Aorta (tissue), 5 donors: ENCODE measurements at regions not wholly inside any gene's neighbourhood (a gene's known extent, or its start where the extent isn't known, plus 50 kb on each side); places are given as distances from the start of the nearest gene placed in this dataset.

Source experiments
- ATAC-seq: fragments of 200-7000 bp; cut with Tn5 transposase; one replicate; pipeline ENCODE4 v1.9.1; 2022; ENCODE audit warnings: moderate library complexity; ENCODE audit not compliant: low FRiP score
- DNase-seq, 2 donors: peaks; one replicate each; pipeline ENCODE4 v3.0.0-alpha.2; 2020
- H3K27ac ChIP-seq, 2 donors: one replicate each; pipeline ENCODE4 v1.5.1; 2013; ENCODE audit warnings: low read length in 2 of 2, mild to moderate bottlenecking in 2 of 2, moderate library complexity in 2 of 2, control low read depth in 1 of 2, inconsistent platforms in 1 of 2, low read depth in 1 of 2
- H3K27me3 ChIP-seq, 2 donors: one replicate each; pipeline ENCODE4 v1.6.1; 2013; ENCODE audit warnings: control low read depth in 1 of 2, low read length in 1 of 2, mild to moderate bottlenecking in 1 of 2, moderate library complexity in 1 of 2; ENCODE audit not compliant: insufficient read depth in 2 of 2, control insufficient read depth in 1 of 2
- H3K36me3 ChIP-seq, 2 donors: one replicate each; pipeline ENCODE4 v1.6.1; 2013; ENCODE audit warnings: control low read depth in 1 of 2, low read length in 1 of 2, mild to moderate bottlenecking in 1 of 2; ENCODE audit not compliant: insufficient read depth in 2 of 2, control insufficient read depth in 1 of 2
- H3K4me1 ChIP-seq, 2 donors: one replicate each; pipeline ENCODE4 v1.6.1; 2013; ENCODE audit warnings: low read length in 2 of 2, control low read depth in 1 of 2, mild to moderate bottlenecking in 1 of 2, moderate library complexity in 1 of 2; ENCODE audit not compliant: insufficient read depth in 2 of 2, control insufficient read depth in 1 of 2
- H3K4me3 ChIP-seq, 2 donors: one replicate each; pipeline ENCODE4 v1.5.1; 2013; ENCODE audit warnings: low read length in 2 of 2, control low read depth in 1 of 2, mild to moderate bottlenecking in 1 of 2
- H3K9me3 ChIP-seq: one replicate; pipeline ENCODE4 v1.6.1; 2013; ENCODE audit warnings: mild to moderate bottlenecking, low read length; ENCODE audit not compliant: control insufficient read depth
- WGBS, 2 donors: extraction: QIAGEN DNeasy Blood & Tissue Kit; methylation state at CpG; one replicate each; pipeline ENCODE4 v1.1.7; 2013; 5-methylcytosine and 5-hydroxymethylcytosine counted together
- intact Hi-C, 2 donors: fragments of 100-400 bp; cut with DNase I; formaldehyde crosslinking; loops; one replicate each; pipeline versions ENCODE4 v1.14.2 to v1.15.0; 2022
- donor health status: healthy with polysubstance abuse.
- donor health status: Bipolar disorder and iron deficiency.
- donor health status: DM: no; HTN: no; CAD: no.
- donor health status: DM: no; HTN: no; CAD: no.
- donor health status: DM: yes; HTN: yes; CAD: no.

DNA sequence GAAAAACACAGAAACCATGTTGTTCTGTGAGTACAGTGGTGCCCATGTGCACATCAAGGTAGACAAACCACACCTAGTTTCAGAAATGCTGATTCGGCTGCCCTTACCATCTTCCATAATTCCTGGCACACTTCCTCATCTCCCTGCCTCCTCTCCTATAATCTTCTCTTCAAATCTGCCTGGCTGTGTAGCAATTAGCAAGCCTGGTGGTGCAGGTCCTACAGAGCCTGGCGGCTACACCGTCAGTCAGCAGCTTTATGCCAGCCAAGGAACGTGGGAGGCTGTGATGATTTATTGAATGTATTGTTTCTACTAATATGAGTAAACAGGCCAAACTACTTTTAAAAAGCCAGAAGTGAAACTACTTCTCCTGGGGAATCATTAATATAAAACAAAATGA, 106.8 kb downstream of the SEMA6D start:
- no peaks in the 10 kb centered on the region for H3K36me3 ChIP-seq
- no peak for DNase-seq
- H3K27ac ChIP-seq, result no peak overlapping the region
- H3K27me3 ChIP-seq, result no peaks in the 10 kb centered on the region
- H3K4me1 ChIP-seq, result no peaks in the 10 kb centered on the region
- 89 to 91% methylated on average over 4 of the region's 4 CpGs for WGBS, 2 donors
- ATAC-seq, result no peak
- H3K9me3 ChIP-seq, result no peaks in the 10 kb centered on the region
- intact Hi-C loops, result no loop called here
- no peak overlapping the region for H3K4me3 ChIP-seq

DNA sequence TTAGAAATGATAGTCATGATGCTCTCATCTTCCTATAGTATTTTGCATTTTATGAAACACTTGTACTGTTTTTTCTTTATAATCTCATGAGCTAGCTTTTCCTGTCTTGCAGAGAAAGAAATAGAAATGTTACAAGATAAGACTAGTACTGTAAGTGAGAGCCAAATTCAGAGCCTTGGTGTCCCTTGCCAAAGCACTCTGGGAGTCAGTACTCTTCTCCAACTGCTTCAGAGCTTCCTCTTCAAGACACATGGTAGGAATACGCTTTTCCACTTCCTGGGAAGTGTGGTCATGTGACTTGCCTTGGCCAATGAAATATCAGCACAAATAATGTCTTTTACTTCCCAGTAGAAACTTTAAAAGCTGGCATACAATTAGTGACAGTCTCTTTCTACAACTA, 112.4 kb downstream of the SEMA6D start:
- H3K36me3 ChIP-seq, result no peaks in the 10 kb centered on the region
- ATAC-seq (no peak), DNase-seq (no peak)
- intact Hi-C loops, result no loop called here
- no peak overlapping the region for H3K4me3 ChIP-seq
- H3K27ac ChIP-seq, result no peak overlapping the region
- 36 to 68% methylated on average over 1 of the region's 1 CpG for WGBS, 2 donors
- no peaks in the 10 kb centered on the region for H3K9me3 ChIP-seq
- H3K4me1 ChIP-seq, result no peaks in the 10 kb centered on the region
- no peaks in the 10 kb centered on the region for H3K27me3 ChIP-seq

GRCh38 chr15:47834093-47834492, 116.8 kb downstream of the SEMA6D start:
- Histone ChIP-seq H3K36me3 (no peaks in the 10 kb centered on the region), H3K4me1 (no peaks in the 10 kb centered on the region), H3K27ac (no peak overlapping the region), H3K27me3 (no peaks in the 10 kb centered on the region), H3K4me3 (no peak overlapping the region), H3K9me3 (no peaks in the 10 kb centered on the region)
- 53 to 61% methylated on average over 1 of the region's 1 CpG for WGBS, 2 donors
- DNase-seq (no peak), ATAC-seq (no peak)
- intact Hi-C loops, result no loop called here

DNA sequence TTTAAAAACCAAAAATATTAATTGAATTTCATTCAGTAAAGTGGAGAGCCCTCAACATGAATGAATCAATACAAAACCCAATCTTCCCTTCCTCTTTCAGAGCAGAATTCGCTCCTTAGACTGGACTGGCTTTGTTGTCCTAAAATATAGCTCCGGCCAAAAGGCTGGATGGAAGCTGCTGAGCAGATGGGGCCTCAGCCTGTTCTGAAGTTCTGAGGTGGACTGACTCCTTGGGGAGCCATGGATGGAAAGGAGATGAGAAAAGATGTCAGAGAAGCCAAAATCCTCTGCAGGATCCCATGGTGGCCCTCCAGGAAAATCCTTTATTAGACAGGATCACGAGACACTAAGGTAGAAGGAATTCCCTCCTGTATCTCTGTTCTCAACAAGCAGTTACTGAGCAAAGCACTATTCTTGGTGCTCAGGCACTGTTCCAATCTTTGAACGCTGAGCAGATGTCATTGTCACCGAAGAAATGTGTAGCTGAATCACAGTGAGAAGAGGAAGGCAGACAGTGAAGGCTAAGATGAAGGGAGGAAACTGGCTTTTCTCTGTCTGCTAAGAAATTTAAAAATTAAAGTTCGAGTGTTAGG, 122.0 kb downstream of the SEMA6D start:
- no peaks in the 10 kb centered on the region for H3K36me3 ChIP-seq
- intact Hi-C loops, result no loop called here
- DNase-seq (no peak), ATAC-seq (no peak)
- H3K4me1 ChIP-seq, result no peaks in the 10 kb centered on the region
- no peak overlapping the region for H3K4me3 ChIP-seq
- 65 to 68% methylated on average over 6 of the region's 6 CpGs for WGBS, 2 donors
- H3K27ac ChIP-seq, result no peak overlapping the region
- no peaks in the 10 kb centered on the region for H3K27me3 ChIP-seq
- H3K9me3 ChIP-seq, result no peaks in the 10 kb centered on the region

- no peak for DNase-seq
- no peak for ATAC-seq
- intact Hi-C loops, result no loop called here
- WGBS, 2 donors, result 91 to 95% methylated on average over 4 of the region's 4 CpGs
- Histone ChIP-seq H3K4me3 (no peak overlapping the region), H3K27ac (no peak overlapping the region), H3K36me3 (no peaks in the 10 kb centered on the region), H3K9me3 (no peaks in the 10 kb centered on the region), H3K4me1 (no peaks in the 10 kb centered on the region), H3K27me3 (no peaks in the 10 kb centered on the region)
Observed at GRCh38 chr15:47843124-47843663, 125.9 kb downstream of the SEMA6D start.

DNA sequence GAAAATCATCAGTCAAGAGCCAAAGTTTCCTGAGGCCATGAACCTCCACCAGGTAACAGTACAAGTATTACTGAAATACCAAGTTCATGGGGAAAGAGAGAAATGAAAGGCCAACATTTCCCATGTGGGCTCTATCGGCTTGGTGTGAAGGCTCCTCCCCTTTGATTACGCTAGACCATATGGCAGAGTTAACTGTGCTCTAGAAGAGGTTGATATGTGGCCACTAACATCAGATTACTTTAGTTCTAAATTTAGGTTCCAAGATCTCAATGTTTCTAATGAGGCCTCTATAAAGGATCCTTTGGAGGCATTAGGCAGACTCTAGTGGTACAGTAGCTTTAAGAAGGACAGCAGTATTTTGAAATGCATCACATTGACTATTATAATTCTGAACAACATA, 127.1 kb downstream of the SEMA6D start:
- WGBS, 2 donors, result 91 to 94% methylated on average over 2 of the region's 2 CpGs
- Histone ChIP-seq H3K27ac (no peak overlapping the region), H3K4me3 (no peak overlapping the region), H3K36me3 (no peaks in the 10 kb centered on the region), H3K9me3 (no peaks in the 10 kb centered on the region), H3K4me1 (no peaks in the 10 kb centered on the region), H3K27me3 (no peaks in the 10 kb centered on the region)
- intact Hi-C loops, result no loop called here
- DNase-seq (no peak), ATAC-seq (no peak)

GRCh38 chr15:47846128-47846868, 129.0 kb downstream of the SEMA6D start:
- H3K36me3 ChIP-seq, result no peaks in the 10 kb centered on the region
- no peak overlapping the region for H3K27ac ChIP-seq
- H3K4me1 ChIP-seq, result no peaks in the 10 kb centered on the region
- intact Hi-C loops, result no loop called here
- no peaks in the 10 kb centered on the region for H3K9me3 ChIP-seq
- DNase-seq, result no peak
- no peak overlapping the region for H3K4me3 ChIP-seq
- no peaks in the 10 kb centered on the region for H3K27me3 ChIP-seq
- 66 to 81% methylated on average over 2 of the region's 2 CpGs for WGBS, 2 donors
- no peak for ATAC-seq

GRCh38 chr15:47846876-47847275, 129.6 kb downstream of the SEMA6D start:
- H3K4me1 ChIP-seq, result no peaks in the 10 kb centered on the region
- DNase-seq, result no peak

GRCh38 chr15:47856071-47856470, 138.8 kb downstream of the SEMA6D start:
- H3K9me3 ChIP-seq, result no peaks in the 10 kb centered on the region
- 64 to 79% methylated on average over 5 of the region's 5 CpGs for WGBS, 2 donors
- ATAC-seq, result no peak
- H3K27me3 ChIP-seq, result no peaks in the 10 kb centered on the region
- no peak overlapping the region for H3K27ac ChIP-seq
- H3K4me3 ChIP-seq, result no peak overlapping the region
- no peak for DNase-seq
- intact Hi-C loops, result no loop called here
- no peaks in the 10 kb centered on the region for H3K36me3 ChIP-seq
- H3K4me1 ChIP-seq, result no peaks in the 10 kb centered on the region

More at GRCh38 chr15:47846876-47847275, 129.6 kb downstream of the SEMA6D start:
- H3K9me3 ChIP-seq, result no peaks in the 10 kb centered on the region
- 51 to 88% methylated on average over 3 of the region's 3 CpGs for WGBS, 2 donors
- H3K27me3 ChIP-seq, result no peaks in the 10 kb centered on the region
- H3K27ac ChIP-seq, result no peak overlapping the region
- no peak overlapping the region for H3K4me3 ChIP-seq
- intact Hi-C loops, result no loop called here
- ATAC-seq, result no peak
- H3K36me3 ChIP-seq, result no peaks in the 10 kb centered on the region
